ENCODE measurements at regions not wholly inside any gene's neighbourhood (a gene's known extent, or its start where the extent isn't known, plus 50 kb on each side); places are given as distances from the start of the nearest gene placed in this dataset.

GRCh38 chr4:126678618-126679017 is 954.1 kb upstream of the INTU start:
- TF ChIP-seq ZBTB33 (CRISPR knock-in tag; IDR thresholded peaks at IDR 0.05) (no peak), BCL3 (CRISPR knock-in tag; IDR thresholded peaks at IDR 0.05) (no peak), ZNF569 (CRISPR knock-in tag; IDR thresholded peaks at IDR 0.05; ENCODE audit: borderline replicate concordance) (no peak), PHF8 (CRISPR knock-in tag; IDR thresholded peaks at IDR 0.05) (no peak), ZNF282 (IDR thresholded peaks at IDR 0.05; ENCODE audit: partially characterized antibody) (no peak), HOXA5 (CRISPR knock-in tag; IDR thresholded peaks at IDR 0.05) (no peak)
